ENCODE measurements at regions not wholly inside any gene's neighbourhood (a gene's known extent, or its start where the extent isn't known, plus 50 kb on each side); places are given as distances from the start of the nearest gene placed in this dataset.

DNA sequence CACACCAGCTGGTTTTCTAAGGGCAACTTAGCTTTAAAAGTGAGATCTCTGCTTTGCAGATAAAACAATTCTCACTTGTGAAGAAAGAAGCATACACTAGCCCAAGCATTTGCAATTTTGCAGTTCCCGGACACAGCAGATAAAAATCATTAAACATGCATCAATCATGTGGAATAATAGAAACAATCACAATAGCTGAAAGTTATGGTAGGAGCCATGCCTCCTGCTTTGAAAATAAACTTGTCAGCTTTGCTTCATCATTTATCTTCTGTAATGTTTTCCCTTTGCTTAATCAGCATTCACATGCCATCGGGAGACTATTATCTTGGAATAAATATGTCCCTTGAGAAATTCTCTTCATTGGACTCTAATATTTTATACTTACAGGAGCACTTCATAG, 60.3 kb upstream of the DAB2 start:
- TF ChIP-seq CTCF (IDR thresholded peaks at IDR 0.05): no peak
- no peak for TF ChIP-seq POLR2A (IDR thresholded peaks at IDR 0.05)

Measured in uterus (tissue), 2 donors.